Esophagus squamous epithelium (tissue), 4 donors: ENCODE measurements at regions not wholly inside any gene's neighbourhood (a gene's known extent, or its start where the extent isn't known, plus 50 kb on each side); places are given as distances from the start of the nearest gene placed in this dataset.

Experiments
- CTCF ChIP-seq, 6 experiments: fragments of 450-650 bp in 4 of 6; fragments of 200-600 bp in 2 of 6; sonication (generic) in 2 of 6; IDR thresholded peaks; one replicate each; pipeline ENCODE4 v1.5.1; 2016 to 2019; ENCODE audit warnings: antibody characterized with exemption in 6 of 6, mild to moderate bottlenecking in 4 of 6, moderate library complexity in 4 of 6
- POLR2A ChIP-seq, 4 donors: fragments of 450-650 bp; IDR thresholded peaks; one replicate each; pipeline ENCODE4 v1.6.1; 2017; ENCODE audit warnings: antibody characterized with exemption in 4 of 4, mild to moderate bottlenecking in 4 of 4, moderate library complexity in 3 of 4

DNA sequence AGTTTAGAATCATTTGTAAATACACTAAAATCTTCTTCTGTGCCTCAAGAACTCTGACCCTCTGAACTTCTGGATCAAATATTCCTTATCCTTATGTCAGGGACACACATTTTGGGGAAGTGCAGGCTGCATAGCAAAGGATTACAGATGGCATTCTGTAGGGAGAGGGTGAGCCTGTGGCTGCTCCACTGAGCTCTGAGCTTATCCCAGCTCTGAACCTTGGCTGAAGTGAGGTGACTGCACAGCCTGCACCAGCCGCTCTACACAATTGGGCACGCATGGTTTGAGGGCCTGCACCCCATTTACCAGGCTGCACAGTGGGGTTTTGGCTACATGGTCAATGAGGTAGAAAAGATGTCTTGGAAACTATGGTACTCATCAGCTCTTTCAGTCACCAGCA, 251.6 kb downstream of the GALR1 start:
- TF ChIP-seq CTCF (IDR thresholded peaks at IDR 0.05) (no peak), POLR2A (IDR thresholded peaks at IDR 0.05) (no peak)
